NT2/D1 (cell line): ENCODE measurements at regions not wholly inside any gene's neighbourhood (a gene's known extent, or its start where the extent isn't known, plus 50 kb on each side); places are given as distances from the start of the nearest gene placed in this dataset.
"Not testable (repeated sequence)": the region's sequence is repeated elsewhere in the genome, so short reads cannot be mapped to it uniquely, and the experiment has no call there.

Source experiments
- SUZ12 ChIP-seq: IDR thresholded peaks from 2 replicates; pipeline ENCODE4 v1.6.1; 2011; ENCODE audit not compliant: insufficient read length, insufficient read depth; ENCODE audit errors: extremely low read depth
- YY1 ChIP-seq: IDR thresholded peaks from 2 replicates; pipeline ENCODE4 v1.6.1; 2011; ENCODE audit not compliant: insufficient read length, insufficient read depth
- ZNF274 ChIP-seq: IDR thresholded peaks from 2 replicates; pipeline ENCODE4 v1.6.1; 2011; ENCODE audit warnings: mild to moderate bottlenecking, low read depth, low read length

DNA sequence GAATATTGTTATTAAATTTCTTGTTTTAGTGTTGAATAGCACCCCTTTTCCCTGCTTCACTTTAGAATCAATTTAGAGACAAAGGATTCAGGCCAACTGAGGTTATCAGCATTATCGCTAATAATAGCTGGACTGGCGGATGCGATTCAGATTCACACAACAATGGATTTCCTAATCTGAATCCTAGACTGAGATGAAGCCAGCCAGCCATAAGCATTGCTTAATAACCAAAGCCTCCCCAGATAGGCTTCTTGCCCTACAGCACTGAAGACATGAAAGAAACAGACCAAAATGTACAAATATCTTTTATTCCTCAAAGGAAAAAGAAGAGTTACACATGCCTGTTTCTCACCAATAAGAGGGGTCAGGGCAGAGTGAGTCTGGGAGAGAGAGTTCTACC lies 94.0 kb upstream of the FBXO28 start:
- not testable (repeated sequence) for TF ChIP-seq ZNF274, SUZ12, YY1
